Mucosa of gallbladder (tissue), 1 donor: ENCODE measurements at regions not wholly inside any gene's neighbourhood (a gene's known extent, or its start where the extent isn't known, plus 50 kb on each side); places are given as distances from the start of the nearest gene placed in this dataset.
"Not testable (repeated sequence)": the region's sequence is repeated elsewhere in the genome, so short reads cannot be mapped to it uniquely, and the experiment has no call there.

Experiments
- DNase-seq: peaks from one replicate; pipeline ENCODE4 v3.0.0-alpha.2; 2020; ENCODE audit warnings: low spot score
- donor health status: DM: no; HTN: no; CAD: no.

GRCh38 chr18:10119991-10120390 lies 206.2 kb downstream of the VAPA start:
- no peak for DNase-seq

GRCh38 chr18:10120622-10121021 lies 206.8 kb downstream of the VAPA start:
- DNase-seq, result no peak

GRCh38 chr18:10121028-10121427 lies 207.2 kb downstream of the VAPA start:
- no peak for DNase-seq

GRCh38 chr18:10121786-10122515 lies 208.1 kb downstream of the VAPA start:
- no peak for DNase-seq

GRCh38 chr18:10122988-10123950 lies 209.5 kb downstream of the VAPA start:
- DNase-seq, result no peak

- no peak for DNase-seq
Measured at GRCh38 chr18:10124071-10124470, 210.3 kb downstream of the VAPA start.

GRCh38 chr18:10124557-10124956 lies 210.7 kb downstream of the VAPA start:
- no peak for DNase-seq

- DNase-seq, result no peak
Measured at GRCh38 chr18:10124967-10125366, 211.2 kb downstream of the VAPA start.

- DNase-seq, result no peak
Measured at GRCh38 chr18:10127729-10128128, 213.9 kb downstream of the VAPA start.

GRCh38 chr18:10128921-10129501 lies 215.2 kb downstream of the VAPA start:
- no peak for DNase-seq

- no peak for DNase-seq
Measured at GRCh38 chr18:10130606-10131005, 216.8 kb downstream of the VAPA start.

GRCh38 chr18:10131081-10131459 lies 217.3 kb downstream of the VAPA start:
- no peak for DNase-seq

- no peak for DNase-seq
Measured at GRCh38 chr18:10131460-10132395, 217.9 kb downstream of the VAPA start.

GRCh38 chr18:10133516-10133915 lies 219.7 kb downstream of the VAPA start:
- DNase-seq, result no peak

GRCh38 chr18:10134204-10134603 lies 220.4 kb downstream of the VAPA start:
- DNase-seq, result no peak

GRCh38 chr18:10134749-10135148 lies 220.9 kb downstream of the VAPA start:
- DNase-seq, result not testable (repeated sequence)

- no peak for DNase-seq
Measured at GRCh38 chr18:10135302-10135926, 221.6 kb downstream of the VAPA start.

GRCh38 chr18:10138719-10139118 lies 224.9 kb downstream of the VAPA start:
- DNase-seq, result no peak

GRCh38 chr18:10139783-10140410 lies 226.1 kb downstream of the VAPA start:
- no peak for DNase-seq

- DNase-seq, result peak; percentile 81
Measured at GRCh38 chr18:10140461-10141282, 226.9 kb downstream of the VAPA start.
